Activated T-cell treated with anti-CD3 and anti-CD28 coated beads for 48 hours (primary cell): ENCODE measurements at regions not wholly inside any gene's neighbourhood (a gene's known extent, or its start where the extent isn't known, plus 50 kb on each side); places are given as distances from the start of the nearest gene placed in this dataset.

Experiments
- DNase-seq: peaks from one replicate; pipeline ENCODE4 v3.0.0-alpha.2; 2020; ENCODE audit warnings: low read depth

GRCh38 chr6:154561750-154562149, 51.3 kb upstream of the CNKSR3 start:
- DNase-seq = no peak

- no peak for DNase-seq
These were observed 54.8 kb upstream of the CNKSR3 start for GRCh38 chr6:154565331-154565730.

- DNase-seq = no peak
These were observed 56.4 kb upstream of the CNKSR3 start for GRCh38 chr6:154566866-154567265.

- no peak for DNase-seq
These were observed 57.3 kb upstream of the CNKSR3 start for GRCh38 chr6:154567695-154568220.

- no peak for DNase-seq
These were observed 58.8 kb upstream of the CNKSR3 start for GRCh38 chr6:154569156-154569862.

- DNase-seq = no peak
These were observed 60.0 kb upstream of the CNKSR3 start for GRCh38 chr6:154570505-154570904.

- DNase-seq = no peak
These were observed 62.1 kb upstream of the CNKSR3 start for GRCh38 chr6:154572556-154572955.

GRCh38 chr6:154578004-154578559, 67.6 kb upstream of the CNKSR3 start:
- DNase-seq = no peak

GRCh38 chr6:154579046-154579445, 68.6 kb upstream of the CNKSR3 start:
- no peak for DNase-seq

- DNase-seq = no peak
These were observed 69.0 kb upstream of the CNKSR3 start for GRCh38 chr6:154579485-154579884.

- no peak for DNase-seq
These were observed 70.1 kb upstream of the CNKSR3 start for GRCh38 chr6:154580397-154581135.

- DNase-seq = no peak
These were observed 72.2 kb upstream of the CNKSR3 start for GRCh38 chr6:154582696-154583095.

- DNase-seq = no peak
These were observed 73.2 kb upstream of the CNKSR3 start for GRCh38 chr6:154583546-154584188.

GRCh38 chr6:154590756-154591155, 80.3 kb upstream of the CNKSR3 start:
- DNase-seq = no peak

GRCh38 chr6:154591234-154591633, 80.7 kb upstream of the CNKSR3 start:
- DNase-seq = no peak

GRCh38 chr6:154592199-154592860, 81.8 kb upstream of the CNKSR3 start:
- DNase-seq = no peak

GRCh38 chr6:154593122-154593521, 82.6 kb upstream of the CNKSR3 start:
- DNase-seq = no peak

- no peak for DNase-seq
These were observed 84.2 kb upstream of the CNKSR3 start for GRCh38 chr6:154594496-154595198.

GRCh38 chr6:154595538-154595937, 85.1 kb upstream of the CNKSR3 start:
- no peak for DNase-seq

- DNase-seq = no peak
These were observed 85.5 kb upstream of the CNKSR3 start for GRCh38 chr6:154596009-154596408.

- DNase-seq = no peak
These were observed 86.2 kb upstream of the CNKSR3 start for GRCh38 chr6:154596701-154597100.
